C4-2B (cell line): ENCODE measurements at regions not wholly inside any gene's neighbourhood (a gene's known extent, or its start where the extent isn't known, plus 50 kb on each side); places are given as distances from the start of the nearest gene placed in this dataset.

Source experiments
- CTCF ChIP-seq: fragments of 450-650 bp; conservative IDR thresholded peaks from 2 replicates; pipeline ENCODE4 v1.5.1; 2017; ENCODE audit warnings: mild to moderate bottlenecking
- ZFX ChIP-seq: fragments of 450-650 bp; IDR thresholded peaks from 2 replicates; pipeline ENCODE4 v1.6.1; 2017

GRCh38 chr4:117429061-117429460, 343.7 kb upstream of the TRAM1L1 start:
- TF ChIP-seq CTCF (peak; percentile 12; the same call in 1 of the 2 replicates), ZFX (no peak)
